22Rv1 (cell line): ENCODE measurements at regions not wholly inside any gene's neighbourhood (a gene's known extent, or its start where the extent isn't known, plus 50 kb on each side); places are given as distances from the start of the nearest gene placed in this dataset.

Experiments
- H3K27ac ChIP-seq: fragments of 450-650 bp; 2 replicates; pipeline ENCODE4 v1.5.1; 2017
- ZFX ChIP-seq: fragments of 450-650 bp; IDR thresholded peaks from 2 replicates; pipeline ENCODE4 v1.6.1; 2017; ENCODE audit warnings: antibody characterized with exemption, borderline replicate concordance
- TF ChIP-seq, protein P1 (sequence below): fragments of 450-650 bp; IDR thresholded peaks from 2 replicates; pipeline ENCODE4 v1.5.1; 2017; ENCODE audit warnings: mild to moderate bottlenecking

DNA sequence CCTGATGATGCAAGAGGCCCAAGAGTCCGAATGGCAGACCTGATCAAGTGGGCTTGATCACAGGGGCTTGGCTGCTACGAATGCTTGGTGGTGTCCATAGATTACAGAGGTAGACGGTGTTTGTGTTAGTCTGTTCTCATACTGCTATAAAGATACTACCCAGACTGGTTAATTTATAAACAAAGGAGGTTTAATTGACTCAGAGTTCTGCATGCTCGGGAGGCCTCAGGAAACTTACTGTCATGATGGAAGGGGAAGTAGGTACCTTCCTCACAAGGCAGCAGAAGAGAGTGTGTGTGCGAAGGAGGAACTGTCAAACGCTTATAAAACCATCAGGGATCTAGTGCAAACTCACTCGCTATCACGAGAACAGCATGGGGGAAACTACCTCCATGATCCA, 268.9 kb upstream of the KLF6 start:
- no peak for TF ChIP-seq ZFX
- TF ChIP-seq, protein P1, sequence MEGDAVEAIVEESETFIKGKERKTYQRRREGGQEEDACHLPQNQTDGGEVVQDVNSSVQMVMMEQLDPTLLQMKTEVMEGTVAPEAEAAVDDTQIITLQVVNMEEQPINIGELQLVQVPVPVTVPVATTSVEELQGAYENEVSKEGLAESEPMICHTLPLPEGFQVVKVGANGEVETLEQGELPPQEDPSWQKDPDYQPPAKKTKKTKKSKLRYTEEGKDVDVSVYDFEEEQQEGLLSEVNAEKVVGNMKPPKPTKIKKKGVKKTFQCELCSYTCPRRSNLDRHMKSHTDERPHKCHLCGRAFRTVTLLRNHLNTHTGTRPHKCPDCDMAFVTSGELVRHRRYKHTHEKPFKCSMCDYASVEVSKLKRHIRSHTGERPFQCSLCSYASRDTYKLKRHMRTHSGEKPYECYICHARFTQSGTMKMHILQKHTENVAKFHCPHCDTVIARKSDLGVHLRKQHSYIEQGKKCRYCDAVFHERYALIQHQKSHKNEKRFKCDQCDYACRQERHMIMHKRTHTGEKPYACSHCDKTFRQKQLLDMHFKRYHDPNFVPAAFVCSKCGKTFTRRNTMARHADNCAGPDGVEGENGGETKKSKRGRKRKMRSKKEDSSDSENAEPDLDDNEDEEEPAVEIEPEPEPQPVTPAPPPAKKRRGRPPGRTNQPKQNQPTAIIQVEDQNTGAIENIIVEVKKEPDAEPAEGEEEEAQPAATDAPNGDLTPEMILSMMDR: no peak

DNA sequence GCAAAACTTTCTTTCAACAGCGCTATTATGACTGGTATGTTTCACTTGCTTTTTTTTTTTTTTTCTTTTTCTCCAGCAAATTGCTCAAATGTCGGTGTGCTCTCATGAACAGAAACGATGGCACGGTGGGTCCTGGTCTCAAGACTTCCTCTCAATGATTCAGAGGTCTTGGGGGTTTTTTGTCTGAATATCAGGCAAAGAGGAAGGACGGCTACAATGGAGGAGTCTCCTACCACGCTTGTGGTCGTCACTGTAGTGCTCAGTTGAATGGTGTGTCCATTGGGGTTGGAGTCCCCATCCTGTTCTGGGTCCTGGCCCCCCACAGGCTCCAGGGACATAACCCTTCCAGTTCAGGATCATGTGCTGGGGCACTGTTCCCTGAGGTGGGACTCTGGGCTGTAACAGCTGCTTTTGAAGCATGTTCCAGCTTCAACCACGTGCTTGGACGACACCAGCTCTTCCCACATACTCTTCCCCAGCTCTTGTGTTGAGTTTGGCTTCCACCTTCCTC, 266.7 kb upstream of the KLF6 start:
- TF ChIP-seq, protein P1: no peak
- TF ChIP-seq ZFX: no peak
- no peak overlapping the region for H3K27ac ChIP-seq

More for the DNA sequence above, 268.9 kb upstream of the KLF6 start:
- H3K27ac ChIP-seq: no peak overlapping the region

DNA sequence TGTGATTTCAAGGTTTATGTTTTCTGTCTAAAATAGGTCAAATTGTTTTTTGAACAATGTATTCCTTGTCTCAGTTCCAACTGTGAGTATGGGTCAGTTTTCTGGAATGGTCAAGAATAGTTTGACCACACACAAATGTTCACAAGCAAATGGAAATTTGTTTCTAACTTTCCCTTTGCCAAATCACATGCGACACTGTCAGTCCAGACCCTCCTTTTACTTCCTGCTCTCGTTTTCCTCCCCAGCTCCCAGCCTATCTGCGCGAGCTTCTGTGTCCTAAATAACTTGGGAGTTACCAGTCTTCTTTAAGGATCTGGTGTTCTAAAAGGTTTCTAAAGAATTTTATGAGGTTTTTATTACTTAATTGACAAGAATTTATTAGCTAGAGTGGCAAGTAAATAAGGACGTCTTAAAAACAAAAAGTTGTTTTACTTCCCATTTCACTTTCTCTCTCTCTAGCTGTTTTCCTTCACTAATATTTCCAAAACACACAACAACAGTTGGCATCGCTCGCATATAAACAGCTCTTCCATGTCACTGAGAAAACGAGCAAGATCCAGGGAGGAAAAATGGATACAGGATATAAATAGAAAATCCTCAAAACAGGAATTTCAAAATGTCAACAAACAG, 266.1 kb upstream of the KLF6 start:
- TF ChIP-seq, protein P1: no peak
- no peak for TF ChIP-seq ZFX

DNA sequence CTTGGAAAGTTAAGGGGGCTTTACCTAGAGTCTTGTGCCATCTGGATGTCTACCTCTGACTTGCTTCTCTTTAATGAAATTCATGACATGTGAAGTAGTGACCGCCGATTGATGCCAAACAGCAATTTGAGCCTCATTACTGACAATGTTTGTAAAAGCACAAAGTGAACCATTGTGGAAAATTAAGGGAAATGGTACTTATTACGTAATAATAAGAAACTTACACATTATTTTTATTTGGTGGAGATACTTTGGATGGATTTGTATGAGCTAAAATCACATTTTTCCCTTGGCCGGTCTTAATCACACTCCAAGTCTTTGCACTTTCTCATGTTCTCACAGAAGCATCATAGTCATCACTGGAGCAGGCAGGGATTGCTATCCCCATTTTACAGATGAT, 265.1 kb upstream of the KLF6 start:
- no peak overlapping the region for H3K27ac ChIP-seq
- TF ChIP-seq ZFX: no peak
- TF ChIP-seq, protein P1: no peak

More for the DNA sequence above, 266.1 kb upstream of the KLF6 start:
- H3K27ac ChIP-seq: no peak overlapping the region

DNA sequence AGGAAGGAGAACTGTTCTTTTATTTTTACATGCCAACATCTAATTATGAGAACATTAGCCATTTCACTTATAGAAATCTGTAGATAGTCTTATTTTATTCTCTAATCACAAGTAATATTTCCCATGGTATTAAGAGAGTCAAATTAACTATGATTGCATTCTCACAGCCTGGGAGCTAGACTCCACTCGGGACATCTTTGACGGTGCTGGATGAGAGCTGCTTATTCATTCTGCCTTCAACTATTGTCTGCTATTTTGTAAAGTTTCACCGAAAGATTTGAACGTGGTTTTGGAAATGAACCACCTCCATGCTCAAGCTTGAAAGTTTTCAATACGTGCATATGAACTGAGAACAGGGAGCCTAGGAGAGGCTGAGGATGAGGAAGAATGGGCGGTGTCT, 264.3 kb upstream of the KLF6 start:
- TF ChIP-seq ZFX: no peak
- TF ChIP-seq, protein P1: no peak
- no peak overlapping the region for H3K27ac ChIP-seq

DNA sequence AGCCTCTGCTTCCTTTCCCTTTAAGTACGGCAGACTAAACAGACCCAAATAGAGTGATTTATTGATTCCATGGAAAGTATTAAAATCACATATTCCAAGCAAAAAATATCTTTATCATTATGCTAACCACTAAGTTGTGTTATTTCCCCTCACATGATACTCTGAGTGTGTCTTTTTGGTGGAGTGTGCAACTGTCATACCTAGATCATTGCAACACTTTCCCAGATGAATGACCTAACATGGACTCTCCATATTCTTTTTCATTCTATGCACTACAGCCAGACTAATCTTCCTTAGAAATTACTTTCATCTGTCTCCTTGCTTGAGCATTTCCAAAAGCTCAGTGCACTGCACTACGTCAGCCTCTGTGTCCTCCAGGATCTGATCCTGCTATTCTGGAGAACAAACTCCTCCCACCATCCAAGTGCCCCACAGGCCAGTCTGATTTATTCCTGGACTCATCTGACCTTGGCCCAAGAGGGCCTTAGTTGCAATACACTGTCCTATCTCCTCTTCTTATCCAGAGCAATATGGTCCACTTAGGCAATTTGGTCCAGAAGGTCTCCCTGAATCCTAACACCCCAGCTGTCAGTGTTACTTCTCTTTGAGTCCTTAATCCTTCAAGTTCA, 263.3 kb upstream of the KLF6 start:
- H3K27ac ChIP-seq: no peak overlapping the region
- no peak for TF ChIP-seq ZFX
- TF ChIP-seq, protein P1: no peak

DNA sequence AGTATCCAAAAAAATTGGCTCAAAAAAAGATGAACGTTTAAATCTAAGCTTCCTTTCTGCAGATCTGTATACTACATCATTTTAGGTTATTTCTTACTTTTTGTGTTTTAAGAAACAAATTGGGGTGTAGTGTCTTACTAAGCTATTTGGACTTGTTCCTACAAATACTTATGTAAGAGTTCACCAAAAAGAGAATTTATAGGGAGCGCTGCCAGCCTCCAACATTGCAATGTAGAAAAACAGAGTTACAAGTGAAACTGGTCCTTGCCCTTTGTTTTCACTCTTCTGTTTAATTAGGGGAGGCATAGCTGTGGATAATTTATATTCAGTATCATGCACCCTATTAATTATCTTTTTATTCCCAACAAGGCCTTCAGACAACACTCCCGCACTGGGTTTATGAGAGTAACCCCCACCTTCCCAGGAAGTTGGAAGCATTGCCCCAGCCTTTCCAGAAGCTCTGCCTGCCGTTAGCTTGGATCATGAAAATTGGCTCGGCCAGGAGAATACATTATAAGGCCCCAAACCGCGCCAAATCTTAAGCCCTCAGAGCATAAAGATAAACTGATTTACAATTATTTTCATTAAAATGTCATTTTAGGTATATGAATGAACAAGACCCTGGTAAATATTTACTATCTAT, 261.8 kb upstream of the KLF6 start:
- no peak for TF ChIP-seq ZFX
- TF ChIP-seq, protein P1: no peak

More for the DNA sequence above, 261.8 kb upstream of the KLF6 start:
- no peak overlapping the region for H3K27ac ChIP-seq
